Loucy (cell line): ENCODE measurements at regions not wholly inside any gene's neighbourhood (a gene's known extent, or its start where the extent isn't known, plus 50 kb on each side); places are given as distances from the start of the nearest gene placed in this dataset.

ENCODE experiments used
- CTCF ChIP-seq: fragments of 200-600 bp; sonication (generic); conservative IDR thresholded peaks from 2 replicates; pipeline ENCODE4 v1.5.1; 2014; ENCODE audit warnings: mild to moderate bottlenecking, antibody characterized with exemption, low read length
- EZH2phosphoT487 ChIP-seq: fragments of 200-600 bp; IDR thresholded peaks from 2 replicates; pipeline ENCODE4 v1.6.1; 2018; ENCODE audit warnings: antibody characterized with exemption, mild to moderate bottlenecking, moderate library complexity, borderline replicate concordance

- TF ChIP-seq CTCF (no peak), EZH2phosphoT487 (no peak)
Measured at GRCh38 chr4:63921561-63921960, 487.7 kb downstream of the TECRL start.
